WERI-Rb-1 (cell line): ENCODE measurements at regions not wholly inside any gene's neighbourhood (a gene's known extent, or its start where the extent isn't known, plus 50 kb on each side); places are given as distances from the start of the nearest gene placed in this dataset.

Source experiments
- DNase-seq: peaks from one replicate; pipeline ENCODE4 v3.0.0-alpha.2; 2020
- H3K27ac ChIP-seq: fragments of 250-450 bp; sonication (Bioruptor Pico); 2 replicates; pipeline ENCODE4 v1.5.1; 2020; ENCODE audit warnings: mild to moderate bottlenecking, moderate library complexity
- H3K27me3 ChIP-seq: fragments of 250-450 bp; sonication (Bioruptor Pico); 2 replicates; pipeline ENCODE4 v1.5.1; 2021; ENCODE audit warnings: mild to moderate bottlenecking, low read depth, moderate library complexity; ENCODE audit not compliant: insufficient read depth, severe bottlenecking
- H3K36me3 ChIP-seq: fragments of 250-450 bp; sonication (Bioruptor Pico); 2 replicates; pipeline ENCODE4 v1.5.1; 2020; ENCODE audit warnings: mild to moderate bottlenecking, moderate library complexity
- H3K4me3 ChIP-seq: 2 replicates; pipeline ENCODE4 v1.5.1; 2011; ENCODE audit warnings: low read depth, mild to moderate bottlenecking, control low read depth, low read length
- H3K9me3 ChIP-seq: fragments of 250-450 bp; sonication (Bioruptor Pico); 2 replicates; pipeline ENCODE4 v1.5.1; 2021; ENCODE audit warnings: mild to moderate bottlenecking, moderate library complexity; ENCODE audit not compliant: severe bottlenecking
- CTCF ChIP-seq: IDR thresholded peaks from 2 replicates; pipeline ENCODE4 v1.5.1; 2011; ENCODE audit warnings: low read depth, mild to moderate bottlenecking, control low read depth, inconsistent platforms, low read length

- H3K4me3 ChIP-seq: no peak overlapping the region
- no peak overlapping the region for H3K27ac ChIP-seq
- H3K36me3 ChIP-seq: no peaks in the 10 kb centered on the region
- H3K27me3 ChIP-seq: no peaks in the 10 kb centered on the region
- DNase-seq: no peak
- no peak for TF ChIP-seq CTCF
- no peaks in the 10 kb centered on the region for H3K9me3 ChIP-seq
Measured at GRCh38 chr7:81245353-81245752, 326.5 kb upstream of the SEMA3C start.

- DNase-seq: peak; percentile 16
- TF ChIP-seq CTCF: 0 out of 2 replicates have a peak, but pooled peaks have one; percentile 24
- no peaks in the 10 kb centered on the region for H3K27me3 ChIP-seq
- no peak overlapping the region for H3K27ac ChIP-seq
- no peak overlapping the region for H3K4me3 ChIP-seq
- no peaks in the 10 kb centered on the region for H3K9me3 ChIP-seq
- H3K36me3 ChIP-seq: no peaks in the 10 kb centered on the region
Measured at GRCh38 chr7:81244224-81244623, 325.4 kb upstream of the SEMA3C start.

DNA sequence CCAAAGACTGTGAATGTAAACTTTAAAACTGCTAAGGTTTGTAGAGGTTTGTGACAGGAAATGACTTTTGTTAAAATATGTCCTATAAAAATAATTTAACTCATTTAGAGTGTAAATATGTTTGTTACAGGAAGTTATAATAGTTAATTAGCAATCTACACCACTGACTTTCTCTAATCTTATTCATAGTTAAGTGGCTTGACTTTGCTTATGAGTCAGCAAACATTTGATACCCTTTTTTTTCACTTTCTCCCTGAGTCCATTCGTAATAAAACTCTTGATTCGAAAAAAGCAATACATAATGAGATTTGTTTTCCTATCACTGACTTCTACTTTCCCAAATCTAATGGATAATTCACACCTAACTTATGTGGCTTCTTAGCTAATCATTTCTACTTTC is 317.7 kb upstream of the SEMA3C start:
- H3K9me3 ChIP-seq: no peaks in the 10 kb centered on the region
- H3K27me3 ChIP-seq: no peaks in the 10 kb centered on the region
- no peak overlapping the region for H3K27ac ChIP-seq
- no peaks in the 10 kb centered on the region for H3K36me3 ChIP-seq
- TF ChIP-seq CTCF: no peak
- H3K4me3 ChIP-seq: no peak overlapping the region
- DNase-seq: no peak

DNA sequence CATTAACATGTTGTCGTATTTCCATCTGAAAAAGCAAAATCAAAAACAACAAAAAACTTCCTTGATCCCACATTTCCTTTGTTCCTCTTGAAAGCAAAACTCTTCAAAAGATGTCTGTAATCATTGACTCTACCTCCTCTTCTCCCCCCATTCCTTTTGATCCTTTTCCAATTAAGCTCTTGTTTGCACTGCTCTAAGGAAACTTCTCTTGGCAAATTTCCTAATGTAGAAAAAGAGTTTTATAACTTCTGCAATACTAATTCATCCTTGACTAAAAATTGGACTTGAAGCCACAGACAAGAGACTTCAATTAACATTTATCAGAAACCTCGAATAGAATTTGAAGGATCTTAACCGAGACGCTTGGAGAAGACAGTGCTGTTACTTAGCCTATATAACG is 317.1 kb upstream of the SEMA3C start:
- Histone ChIP-seq H3K27me3 (no peaks in the 10 kb centered on the region), H3K27ac (no peak overlapping the region), H3K9me3 (no peaks in the 10 kb centered on the region), H3K36me3 (no peaks in the 10 kb centered on the region), H3K4me3 (no peak overlapping the region)
- TF ChIP-seq CTCF: no peak
- DNase-seq: no peak

GRCh38 chr7:81234896-81235295 is 316.0 kb upstream of the SEMA3C start:
- Histone ChIP-seq H3K9me3 (no peaks in the 10 kb centered on the region), H3K27ac (no peak overlapping the region), H3K27me3 (no peaks in the 10 kb centered on the region), H3K4me3 (no peak overlapping the region), H3K36me3 (no peaks in the 10 kb centered on the region)
- no peak for DNase-seq
- no peak for TF ChIP-seq CTCF

- H3K9me3 ChIP-seq: no peaks in the 10 kb centered on the region
- no peak for DNase-seq
- H3K36me3 ChIP-seq: no peaks in the 10 kb centered on the region
- H3K4me3 ChIP-seq: no peak overlapping the region
- H3K27ac ChIP-seq: no peak overlapping the region
- no peak for TF ChIP-seq CTCF
- no peaks in the 10 kb centered on the region for H3K27me3 ChIP-seq
Measured at GRCh38 chr7:81233208-81233940, 314.5 kb upstream of the SEMA3C start.
